ENCODE measurements at regions not wholly inside any gene's neighbourhood (a gene's known extent, or its start where the extent isn't known, plus 50 kb on each side); places are given as distances from the start of the nearest gene placed in this dataset.
"Not testable (repeated sequence)": the region's sequence is repeated elsewhere in the genome, so short reads cannot be mapped to it uniquely, and the experiment has no call there.

DNA sequence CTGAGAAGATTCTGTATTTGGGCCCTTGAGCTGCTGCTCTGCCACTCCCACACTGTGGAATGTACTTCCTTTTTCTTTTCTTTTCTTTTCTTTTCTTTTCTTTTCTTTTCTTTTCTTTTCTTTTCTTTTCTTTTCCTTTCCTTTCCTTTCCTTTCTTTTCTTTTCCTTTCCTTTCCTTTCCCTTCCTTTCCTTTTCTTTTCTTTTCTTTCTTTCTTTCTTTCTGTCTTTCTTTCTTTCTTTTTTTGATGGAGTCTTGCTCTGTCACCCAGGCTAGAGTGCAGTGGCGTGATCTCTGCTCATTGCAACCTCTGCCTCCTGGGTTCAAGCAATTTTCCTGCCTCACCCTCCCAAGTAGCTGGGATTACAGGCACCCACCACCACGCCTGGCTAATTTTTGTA is 89.8 kb downstream of the DNAAF6 start:
- not testable (repeated sequence) for DNase-seq

DNA sequence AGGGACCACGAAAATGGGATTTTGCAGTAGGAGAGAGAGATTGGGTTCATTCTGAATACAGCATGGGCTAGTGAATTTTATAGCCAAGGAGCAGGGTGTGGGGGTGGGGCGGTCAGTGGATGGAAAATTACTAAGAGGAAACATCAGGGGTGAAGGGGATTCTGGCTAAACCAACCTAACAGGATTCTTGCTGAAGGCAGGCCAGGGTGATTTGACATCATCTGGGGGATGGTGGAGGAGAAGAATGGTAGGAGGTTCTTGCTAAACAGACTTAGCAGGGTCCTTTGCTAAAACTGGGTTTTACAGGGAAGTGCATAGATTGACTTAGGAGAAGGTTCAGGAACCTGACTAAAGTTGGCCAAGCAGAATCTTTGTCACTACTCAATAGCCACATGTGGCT is 91.9 kb downstream of the DNAAF6 start:
- no peak for DNase-seq

DNA sequence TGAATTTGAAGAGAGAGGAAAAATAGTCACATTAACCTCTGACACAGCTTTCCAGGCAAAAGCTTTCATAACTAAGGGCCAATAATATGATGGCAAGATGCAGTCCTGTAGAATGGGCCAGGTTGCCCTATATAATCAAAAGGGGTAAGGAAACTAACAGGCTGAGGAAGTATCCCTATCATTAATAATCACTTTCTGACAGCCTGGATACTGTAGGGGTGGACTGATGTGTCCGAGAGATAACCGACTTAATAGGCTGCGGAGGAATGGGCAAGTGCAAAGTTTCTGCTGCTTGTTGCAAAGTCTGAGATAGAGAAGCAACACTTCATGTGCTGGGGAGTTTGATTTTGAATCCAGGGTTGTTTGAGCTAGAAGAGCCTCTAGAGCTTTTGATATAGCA is 94.8 kb downstream of the DNAAF6 start:
- DNase-seq: no peak

DNA sequence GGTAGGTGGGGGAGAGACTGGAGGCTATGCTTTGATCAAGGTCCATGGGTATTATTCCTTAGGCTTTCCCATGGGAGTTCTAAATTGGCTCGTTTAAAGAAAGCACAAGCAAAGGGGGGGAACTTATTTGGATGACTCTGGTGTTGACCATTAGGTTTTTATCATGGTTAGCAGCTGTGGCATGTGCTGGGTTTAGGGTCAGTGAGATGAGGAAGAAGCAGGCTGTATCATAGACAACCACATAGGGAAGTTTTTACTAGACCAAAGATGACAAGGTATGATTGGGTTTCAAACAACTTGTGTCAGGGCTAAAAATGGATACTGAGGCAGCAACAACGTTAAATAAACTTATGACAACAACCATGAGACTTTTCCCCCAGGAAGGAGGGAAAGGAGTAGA is 97.7 kb downstream of the DNAAF6 start:
- no peak for DNase-seq

DNA sequence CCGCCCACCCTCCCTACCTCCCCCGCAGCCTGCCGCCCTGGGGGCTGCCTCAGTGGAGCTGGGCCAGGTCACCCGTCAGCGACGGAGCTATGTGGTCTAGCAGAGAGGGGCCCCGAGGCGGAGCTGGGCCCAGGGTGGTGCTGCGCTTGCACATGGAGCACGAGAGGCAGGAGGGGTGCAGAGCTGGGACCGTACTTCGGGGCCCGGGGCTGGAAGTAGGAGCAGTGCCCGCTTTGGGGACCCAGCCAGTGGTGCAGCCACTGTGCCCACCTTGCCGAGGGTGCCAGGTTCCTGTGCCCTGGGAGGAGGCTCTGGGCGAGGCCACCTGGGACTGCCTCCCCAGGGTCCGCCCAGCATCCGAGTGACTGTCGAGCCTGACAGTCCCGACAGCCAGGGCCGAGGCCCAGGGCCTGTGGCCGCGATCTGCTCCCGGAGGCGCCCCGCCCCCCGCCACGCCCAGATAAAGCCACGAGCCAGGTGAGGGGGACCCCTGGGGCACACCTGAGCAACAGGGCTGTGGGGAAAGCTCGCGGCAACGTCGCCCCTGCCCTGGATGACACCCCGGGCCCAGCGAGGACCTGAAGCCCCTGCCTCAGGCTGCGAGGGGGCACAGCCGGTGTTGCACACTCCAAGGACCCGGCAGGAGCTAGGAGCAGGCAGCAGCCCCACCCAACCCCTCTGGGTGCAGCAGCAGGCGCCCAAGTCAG is 117.5 kb downstream of the DNAAF6 start:
- DNase-seq: peak; percentile 14

DNA sequence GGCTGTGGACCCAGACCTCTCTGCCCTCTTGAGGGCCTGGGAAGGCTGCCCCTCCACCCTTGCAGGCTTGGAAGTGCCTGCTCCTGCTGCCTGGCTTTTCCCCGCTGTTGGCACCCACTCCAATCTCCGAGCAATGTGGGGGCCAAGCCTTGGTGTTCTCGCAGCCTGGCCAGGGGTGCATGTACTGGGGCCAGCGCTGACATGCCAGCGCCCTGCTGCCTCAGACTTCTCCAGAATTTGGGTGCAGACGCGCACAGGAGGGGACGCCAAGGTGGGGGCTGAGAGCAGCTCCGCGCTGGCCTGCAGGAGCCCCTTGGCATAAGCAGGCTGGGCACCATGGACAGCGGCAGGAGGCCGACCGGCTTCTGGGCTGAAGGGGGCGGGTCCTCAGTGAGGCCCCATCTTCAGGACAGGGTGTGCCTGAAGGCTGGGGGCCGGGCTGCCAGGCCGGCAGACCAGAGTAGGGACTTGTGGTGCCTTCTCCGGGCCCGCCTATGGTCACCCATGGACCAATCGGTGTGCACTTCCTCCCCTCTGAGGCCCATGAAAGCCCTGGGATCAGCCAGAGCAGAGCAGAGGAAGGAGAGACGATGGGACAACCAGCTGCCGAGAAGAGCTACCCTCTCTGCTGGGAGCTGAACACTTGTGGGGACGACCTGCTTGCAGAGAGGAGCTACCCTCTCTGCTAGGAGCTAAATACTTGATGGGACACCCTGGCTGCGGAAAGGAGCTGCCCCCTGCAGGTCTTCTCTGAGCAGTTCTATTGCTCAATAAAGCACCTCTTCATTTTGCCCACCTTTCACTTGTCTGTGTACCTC is 118.3 kb downstream of the DNAAF6 start:
- no peak for DNase-seq

DNA sequence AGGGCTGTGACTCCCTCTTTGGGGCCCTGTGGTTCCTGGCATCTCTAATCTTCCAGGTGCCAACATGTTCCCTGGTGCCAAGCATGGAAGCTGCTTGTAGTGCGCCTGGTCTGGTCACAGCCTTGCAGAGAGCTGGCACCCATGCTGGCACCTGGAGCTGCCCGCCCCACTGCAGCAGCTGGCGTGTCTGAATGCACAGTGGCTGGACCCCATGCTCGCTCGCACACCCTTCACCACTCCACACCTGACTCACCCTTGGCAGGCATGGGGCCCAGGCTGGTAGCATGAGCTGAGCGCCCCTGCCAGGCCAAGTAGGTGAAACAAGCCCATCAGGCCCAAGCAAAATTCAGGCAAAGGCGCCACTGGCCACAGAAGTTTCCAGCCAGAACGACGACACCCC is 119.1 kb downstream of the DNAAF6 start:
- DNase-seq: no peak

DNA sequence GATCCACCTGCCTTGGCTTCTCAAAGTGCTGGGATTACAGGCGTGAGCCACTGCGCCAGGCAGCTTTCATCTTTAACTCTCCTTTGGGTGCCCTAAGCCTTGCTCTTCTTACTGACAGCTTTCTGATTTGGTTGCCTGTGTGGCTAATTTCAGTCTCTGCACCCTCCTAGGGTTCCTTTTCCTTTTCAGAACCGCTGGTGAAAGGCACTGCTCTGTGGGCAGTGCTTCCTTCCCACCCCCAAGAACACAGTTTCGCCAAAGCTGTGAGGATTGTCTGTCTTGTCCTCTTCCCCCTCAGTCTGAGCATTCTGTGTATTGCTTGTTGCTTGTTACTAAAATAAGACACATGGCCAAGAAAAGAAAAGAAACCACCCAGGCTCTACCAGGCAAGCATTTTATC is 101.4 kb upstream of the FRMPD3 start:
- DNase-seq: no peak

DNA sequence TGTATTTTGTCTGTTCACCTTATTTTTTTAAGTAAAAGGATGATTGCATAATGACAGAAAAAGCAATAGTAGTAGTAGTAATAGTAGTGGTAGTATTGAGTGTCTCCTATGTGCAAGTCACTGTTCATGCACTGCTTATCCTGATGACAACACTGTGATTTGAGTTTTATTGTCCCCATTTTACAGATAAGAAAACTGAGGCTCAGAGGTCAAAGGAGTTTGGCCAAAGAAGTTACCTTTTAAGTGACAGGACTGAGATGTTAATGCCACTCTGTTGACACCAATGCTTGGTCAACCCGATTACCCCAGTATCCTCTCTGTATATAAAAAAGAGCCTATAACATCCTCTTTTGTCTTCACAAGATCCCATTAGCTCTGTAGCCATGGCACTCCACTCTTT is 100.5 kb upstream of the FRMPD3 start:
- DNase-seq: no peak

DNA sequence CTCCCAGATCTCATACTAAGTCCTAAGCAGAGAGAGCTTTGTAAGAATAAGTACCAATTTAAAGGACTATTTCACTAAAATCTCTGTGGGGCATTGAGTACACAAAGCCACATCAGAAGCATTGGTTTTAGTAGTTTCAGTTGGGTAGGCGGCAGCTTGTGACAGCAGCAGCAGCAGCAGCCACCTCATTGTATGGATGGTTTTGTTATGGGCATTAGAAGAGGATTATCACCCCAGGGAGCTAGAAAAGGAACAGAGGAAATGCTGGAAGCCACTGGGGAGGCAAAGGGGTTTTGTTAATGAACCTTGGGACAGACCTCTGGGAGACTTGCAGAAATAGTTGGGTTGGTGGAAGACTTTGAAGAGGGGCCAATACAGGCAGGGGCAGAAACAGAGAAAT is 93.9 kb upstream of the FRMPD3 start:
- DNase-seq: no peak

DNA sequence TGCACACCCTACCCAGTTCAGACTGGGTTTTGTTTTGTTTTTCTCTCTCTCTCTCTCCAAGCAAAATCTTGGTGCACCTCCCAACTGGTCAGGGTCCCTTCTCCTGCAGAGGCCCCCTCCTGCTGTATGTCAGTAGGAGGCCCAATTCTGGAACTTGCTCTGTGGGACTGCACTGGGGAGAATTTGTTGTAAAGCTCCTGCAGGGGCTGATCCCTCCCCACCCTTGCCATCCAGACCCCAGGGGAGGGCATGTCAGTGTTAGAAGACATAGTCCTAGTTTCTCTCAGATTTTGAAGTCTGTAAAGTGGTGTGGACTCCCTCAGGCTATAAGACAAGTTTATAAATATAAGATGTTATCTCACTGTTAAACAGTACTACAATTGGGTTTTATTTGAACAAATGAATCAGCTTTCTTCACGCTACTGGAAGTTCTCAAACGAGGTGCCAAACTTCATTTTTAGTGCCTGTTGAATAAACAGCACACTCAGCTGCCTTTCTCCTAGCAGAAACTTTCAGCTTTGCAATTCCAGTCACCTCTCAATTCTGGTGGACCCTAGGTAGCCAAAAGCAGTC is 88.6 kb upstream of the FRMPD3 start:
- no peak for DNase-seq

DNA sequence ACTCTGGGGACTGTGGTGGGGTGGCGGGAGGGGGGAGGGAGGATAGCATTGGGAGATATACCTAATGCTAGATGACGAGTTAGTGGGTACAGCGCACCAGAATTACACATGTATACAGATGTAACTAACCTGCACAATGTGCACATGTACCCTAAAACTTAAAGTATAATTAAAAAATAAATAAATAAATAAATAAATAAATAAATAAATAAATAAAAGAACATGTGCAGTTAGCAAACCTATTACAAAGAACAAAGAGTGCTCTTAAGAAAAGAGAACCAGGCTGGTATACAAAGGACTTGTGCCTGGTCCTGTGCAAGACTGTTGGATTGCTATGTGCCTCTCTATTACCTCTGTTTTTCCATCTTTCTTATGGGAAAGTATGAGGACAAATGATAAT is 79.3 kb upstream of the FRMPD3 start:
- DNase-seq: not testable (repeated sequence)

DNA sequence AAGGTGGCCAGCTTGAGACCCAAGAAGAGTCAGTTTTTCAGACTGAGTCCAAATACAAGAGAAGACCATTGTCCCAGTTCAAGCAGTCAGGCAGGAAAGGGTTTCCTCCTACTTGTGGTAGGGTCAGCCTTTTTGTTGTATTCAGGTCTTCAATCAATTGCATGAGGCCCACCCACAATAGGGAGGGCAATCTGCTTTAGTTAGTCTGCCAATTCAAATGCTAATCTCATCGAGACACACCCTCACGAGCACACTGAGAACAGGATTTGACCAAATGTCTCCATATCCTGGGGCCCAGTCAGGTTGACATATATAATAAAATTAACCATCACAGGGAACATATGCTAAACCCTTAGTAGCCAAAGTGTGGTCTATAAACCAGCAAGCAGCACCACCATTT is 75.3 kb upstream of the FRMPD3 start:
- no peak for DNase-seq

DNA sequence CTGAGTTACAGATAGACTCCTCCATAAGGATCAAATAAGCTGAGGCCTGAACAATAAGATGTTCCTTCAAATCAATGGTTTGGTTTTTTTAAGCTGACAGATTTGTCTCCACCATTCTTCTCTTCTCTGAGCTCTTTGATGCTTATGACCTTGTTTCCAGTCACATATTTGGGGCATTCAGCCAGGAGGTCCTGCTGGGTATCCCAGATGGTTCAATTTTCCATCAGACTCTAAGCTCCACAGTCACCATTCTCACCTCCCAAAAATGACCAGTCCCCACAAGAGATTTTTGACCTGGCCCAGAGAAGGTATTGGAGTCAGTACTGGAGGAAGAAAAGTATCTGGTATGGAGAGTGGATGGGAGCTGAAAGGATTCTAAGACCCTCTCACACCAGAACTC is 74.6 kb upstream of the FRMPD3 start:
- DNase-seq: no peak

DNA sequence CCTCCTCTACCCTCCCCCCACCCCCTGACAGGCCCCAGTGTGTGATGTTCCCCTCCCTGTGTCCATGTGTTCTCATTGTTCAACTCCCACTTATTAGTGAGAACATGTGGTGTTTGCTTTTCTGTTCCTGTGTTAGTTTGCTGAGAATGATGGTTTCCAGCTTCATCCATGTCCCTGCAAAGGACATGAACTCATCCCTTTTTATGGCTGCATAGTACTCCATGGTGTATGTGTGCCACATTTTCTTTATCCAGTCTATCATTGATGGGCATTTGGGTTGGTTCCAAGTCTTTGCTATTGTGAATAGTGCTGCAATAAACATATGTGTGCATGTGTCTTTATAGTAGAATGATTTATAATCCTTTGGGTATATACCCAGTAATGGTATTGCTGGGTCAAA is 73.3 kb upstream of the FRMPD3 start:
- not testable (repeated sequence) for DNase-seq

DNA sequence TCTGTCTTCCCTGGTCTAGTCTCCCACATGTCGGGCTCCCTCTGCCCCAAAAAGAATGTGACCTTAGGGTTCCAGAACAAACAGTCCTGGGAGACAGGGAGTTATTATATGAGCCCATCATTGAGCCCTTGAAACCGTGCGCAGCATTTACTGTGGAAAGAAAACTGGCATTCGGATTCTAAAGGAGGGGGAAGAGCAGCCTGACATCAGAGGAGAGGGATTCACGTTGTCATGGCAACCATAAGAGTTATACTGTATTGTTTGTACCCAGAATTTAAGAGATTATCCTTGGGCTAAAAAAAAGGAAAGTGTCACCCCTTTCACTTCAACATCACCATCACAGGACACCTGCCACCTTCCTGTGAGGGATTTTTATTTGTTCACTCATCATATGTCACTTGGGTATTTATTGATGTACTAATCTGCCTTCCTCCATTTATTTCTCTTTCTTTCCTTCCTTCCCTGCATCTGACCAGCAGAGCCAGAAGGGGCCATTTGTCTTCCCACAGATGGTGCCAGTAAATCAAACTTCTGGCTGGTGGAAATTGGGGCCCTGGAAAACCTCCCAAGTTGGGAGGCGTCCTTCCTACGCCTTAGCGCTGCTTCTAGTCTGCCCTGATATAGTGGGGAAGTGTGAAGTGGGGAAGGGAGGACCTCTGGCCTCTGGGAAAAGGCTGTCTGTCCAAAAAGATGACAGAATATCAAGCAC is 64.9 kb upstream of the FRMPD3 start:
- no peak for DNase-seq

DNA sequence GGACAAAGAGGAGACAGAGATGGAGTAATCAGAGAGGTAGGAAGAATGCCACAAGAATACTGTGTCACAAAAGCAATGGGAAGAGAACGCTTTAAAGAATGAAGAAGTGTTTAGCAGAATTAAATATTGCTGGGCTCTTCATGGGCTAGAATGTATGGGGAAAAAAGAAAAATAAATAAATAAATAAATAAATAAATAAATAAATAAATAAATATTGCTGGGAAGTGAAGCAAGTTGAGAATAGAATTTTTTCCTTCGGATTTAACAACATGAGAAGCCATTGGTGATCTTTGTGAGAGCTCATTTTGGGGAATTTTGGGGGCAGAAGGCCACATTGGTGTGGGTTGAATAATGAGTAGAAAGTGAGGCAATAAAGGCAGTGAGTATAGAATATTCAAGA is 59.7 kb upstream of the FRMPD3 start:
- DNase-seq: no peak

DNA sequence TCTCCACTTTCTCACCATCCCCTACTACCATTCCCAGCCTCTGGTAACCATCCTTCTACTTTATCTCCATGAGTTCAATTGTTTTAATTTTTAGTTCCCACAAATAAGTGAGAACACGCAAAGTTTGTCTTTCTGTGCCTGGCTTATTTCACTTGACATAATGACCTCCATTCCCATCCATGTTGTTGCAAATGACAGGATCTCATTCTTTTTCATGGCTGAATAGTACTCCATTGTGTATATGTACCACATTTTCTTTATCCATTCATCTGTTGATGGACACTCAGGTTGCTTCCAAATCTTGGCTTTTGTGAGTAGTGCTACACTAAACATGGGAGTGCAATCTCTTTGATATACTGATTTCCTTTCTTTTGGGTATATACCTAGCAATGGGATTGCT is 55.8 kb upstream of the FRMPD3 start:
- DNase-seq: not testable (repeated sequence)

DNA sequence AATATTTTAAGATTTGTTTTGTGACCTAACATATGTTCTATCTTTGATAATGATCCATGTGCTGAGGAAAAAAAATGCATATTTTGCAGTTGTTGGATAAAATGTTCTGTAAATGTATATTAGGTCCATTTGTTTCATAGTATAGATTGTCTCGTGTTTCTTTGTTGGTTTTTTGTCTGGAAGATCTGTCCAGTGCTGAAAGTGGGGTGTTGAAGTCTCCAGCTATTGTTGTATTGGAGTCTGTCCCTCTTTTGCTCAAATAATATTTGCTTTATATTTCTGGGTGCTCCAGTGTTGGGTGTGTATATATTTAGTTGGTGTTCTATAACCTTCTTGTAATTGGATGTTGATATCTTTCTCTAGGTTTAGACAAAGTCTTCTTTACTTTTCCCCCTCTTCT is 53.2 kb upstream of the FRMPD3 start:
- DNase-seq: no peak

DNA sequence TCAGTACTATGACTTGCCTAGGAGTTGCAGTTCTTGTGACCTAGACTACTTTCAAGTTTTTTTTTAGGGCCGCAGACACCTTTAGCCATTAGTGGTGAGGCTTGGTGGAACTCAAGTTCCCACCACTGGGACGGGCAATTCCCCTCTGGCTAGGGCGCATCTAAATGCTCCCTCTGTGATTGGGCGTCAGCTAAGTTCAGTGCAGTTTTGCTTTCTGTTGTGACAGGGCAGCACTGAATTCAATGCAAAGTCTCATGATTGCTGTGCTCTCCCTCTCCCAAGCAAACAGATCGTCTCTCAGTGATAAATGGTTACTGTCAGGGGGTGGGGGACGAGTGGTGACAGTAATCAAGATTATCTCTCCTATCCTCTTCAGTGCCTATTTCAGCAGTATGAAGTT is 52.7 kb upstream of the FRMPD3 start:
- DNase-seq: no peak

DNA sequence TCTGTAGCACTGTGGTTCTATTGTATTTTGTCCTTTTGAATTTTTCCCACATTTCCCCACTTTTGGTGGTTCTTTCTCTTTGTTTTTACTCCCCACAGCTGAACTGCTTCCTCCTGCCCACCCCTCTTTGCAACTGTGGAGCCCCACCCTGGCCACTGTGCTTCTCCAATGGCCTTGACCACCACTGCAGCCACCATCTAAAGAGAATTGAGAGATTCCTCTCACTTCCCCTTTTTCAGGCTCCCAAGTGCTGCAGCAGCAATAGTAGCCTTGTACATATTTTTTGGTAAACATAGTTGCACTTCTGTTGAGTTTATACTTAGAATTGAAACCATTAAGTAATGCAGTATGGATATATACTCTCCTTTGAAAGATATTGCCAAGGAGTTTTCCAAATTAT is 51.3 kb upstream of the FRMPD3 start:
- no peak for DNase-seq
